Upper lobe of left lung (tissue), 4 donors: ENCODE measurements at regions not wholly inside any gene's neighbourhood (a gene's known extent, or its start where the extent isn't known, plus 50 kb on each side); places are given as distances from the start of the nearest gene placed in this dataset.

Experiments
- CTCF ChIP-seq, 6 experiments: fragments of 450-650 bp in 4 of 6; fragments of 200-600 bp in 2 of 6; sonication (generic) in 2 of 6; IDR thresholded peaks; one replicate each; pipeline ENCODE4 v1.5.1; 2016 to 2019; ENCODE audit warnings: antibody characterized with exemption in 6 of 6
- POLR2A ChIP-seq, 4 donors: fragments of 450-650 bp; IDR thresholded peaks; one replicate each; pipeline ENCODE4 v1.5.1; 2016 to 2017; ENCODE audit warnings: antibody characterized with exemption in 4 of 4, mild to moderate bottlenecking in 2 of 4

GRCh38 chr1:56098946-56099345 is 480.4 kb downstream of the PLPP3 start:
- TF ChIP-seq CTCF (IDR thresholded peaks at IDR 0.05) (no peak), POLR2A (IDR thresholded peaks at IDR 0.05) (no peak)
